HCT116 (cell line): ENCODE measurements at regions not wholly inside any gene's neighbourhood (a gene's known extent, or its start where the extent isn't known, plus 50 kb on each side); places are given as distances from the start of the nearest gene placed in this dataset.

Experiments used
- POLR2A ChIP-seq: IDR thresholded peaks from 2 replicates; pipeline ENCODE4 v1.7.0; 2011; ENCODE audit warnings: borderline replicate concordance; ENCODE audit not compliant: insufficient read depth, insufficient read length; ENCODE audit errors: extremely low read depth
- YY1 ChIP-seq: IDR thresholded peaks from 2 replicates; pipeline ENCODE4 v1.6.1; 2011; ENCODE audit warnings: low read length, low read depth, moderate library complexity, mild to moderate bottlenecking; ENCODE audit not compliant: insufficient replicate concordance; ENCODE audit errors: extremely low read depth
- ZNF274 ChIP-seq: fragments of 200-500 bp; sonication (Bioruptor generic); IDR thresholded peaks from 2 replicates; pipeline ENCODE4 v1.6.1; 2014; ENCODE audit warnings: mild to moderate bottlenecking, low read depth, low read length, inconsistent platforms
- TF ChIP-seq, protein P1 (sequence below), 3 experiments: fragments of 200-600 bp in 1 of 3; sonication (generic) in 1 of 3; IDR thresholded peaks in 2 of 3; conservative IDR thresholded peaks in 1 of 3; 2 replicates each; pipeline ENCODE4 v1.5.1; 2012 to 2017; ENCODE audit warnings: low read depth in 2 of 3, low read length in 2 of 3, antibody characterized with exemption in 1 of 3, borderline replicate concordance in 1 of 3, control low read depth in 1 of 3, mild to moderate bottlenecking in 1 of 3, mixed read lengths in 1 of 3, mixed run types in 1 of 3, moderate library complexity in 1 of 3; ENCODE audit not compliant: insufficient read depth in 1 of 3

DNA sequence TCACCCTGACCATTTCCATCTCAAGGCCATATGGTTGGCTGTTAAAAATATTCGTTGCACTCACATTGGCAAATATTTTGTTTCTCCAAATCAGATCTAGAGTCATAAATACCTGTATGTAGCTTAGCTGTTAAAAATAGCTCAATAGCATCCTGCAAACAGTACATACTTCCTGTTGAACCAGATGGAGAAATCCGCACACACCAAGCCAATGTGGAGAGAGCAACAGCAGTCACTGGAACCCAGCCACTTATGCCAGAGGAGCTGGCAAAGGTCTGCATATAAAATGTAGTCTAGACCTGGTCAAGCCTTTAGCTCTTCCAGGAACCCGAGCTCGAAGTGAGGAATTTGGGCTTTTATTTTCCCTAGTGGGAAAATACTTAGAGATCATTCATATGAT is 146.4 kb upstream of the KCNJ16 start:
- TF ChIP-seq, protein P1, sequence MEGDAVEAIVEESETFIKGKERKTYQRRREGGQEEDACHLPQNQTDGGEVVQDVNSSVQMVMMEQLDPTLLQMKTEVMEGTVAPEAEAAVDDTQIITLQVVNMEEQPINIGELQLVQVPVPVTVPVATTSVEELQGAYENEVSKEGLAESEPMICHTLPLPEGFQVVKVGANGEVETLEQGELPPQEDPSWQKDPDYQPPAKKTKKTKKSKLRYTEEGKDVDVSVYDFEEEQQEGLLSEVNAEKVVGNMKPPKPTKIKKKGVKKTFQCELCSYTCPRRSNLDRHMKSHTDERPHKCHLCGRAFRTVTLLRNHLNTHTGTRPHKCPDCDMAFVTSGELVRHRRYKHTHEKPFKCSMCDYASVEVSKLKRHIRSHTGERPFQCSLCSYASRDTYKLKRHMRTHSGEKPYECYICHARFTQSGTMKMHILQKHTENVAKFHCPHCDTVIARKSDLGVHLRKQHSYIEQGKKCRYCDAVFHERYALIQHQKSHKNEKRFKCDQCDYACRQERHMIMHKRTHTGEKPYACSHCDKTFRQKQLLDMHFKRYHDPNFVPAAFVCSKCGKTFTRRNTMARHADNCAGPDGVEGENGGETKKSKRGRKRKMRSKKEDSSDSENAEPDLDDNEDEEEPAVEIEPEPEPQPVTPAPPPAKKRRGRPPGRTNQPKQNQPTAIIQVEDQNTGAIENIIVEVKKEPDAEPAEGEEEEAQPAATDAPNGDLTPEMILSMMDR (IDR thresholded peaks at IDR 0.05 in 2 of 3, conservative IDR thresholded peaks at IDR 0.05 in 1 of 3; ENCODE audit: borderline replicate concordance in 1 of 3, insufficient read depth in 1 of 3, low read depth in 2 of 3, low read length in 2 of 3): no peak
- no peak for TF ChIP-seq ZNF274
- no peak for TF ChIP-seq YY1
- TF ChIP-seq POLR2A: no peak
